K562 (cell line): ENCODE measurements at regions not wholly inside any gene's neighbourhood (a gene's known extent, or its start where the extent isn't known, plus 50 kb on each side); places are given as distances from the start of the nearest gene placed in this dataset.

Experiments used
- ATAC-seq: fragments of 200-7000 bp; cut with Tn5 transposase; 3 replicates; pipeline ENCODE4 v1.9.1; 2020; ENCODE audit warnings: moderate library complexity
- BruUV-seq: library from RNA; stranded (reverse); fragments of 400-500 nt; replicated peaks from 2 replicates; lab custom pipeline; 2021; lab: Mats Ljungman, UMichigan
- CTCF ChIA-PET: fragments of 300-600 bp; formaldehyde crosslinking; extraction: SDS; loops from one replicate; lab custom pipeline; 2021; ENCODE audit warnings: low intra/inter-chr PET ratio; lab: Yijun Ruan, JAX
- POLR2A ChIA-PET: fragments of 300-600, 350-650 bp; sonication (Branson Sonifier 250); formaldehyde crosslinking; extraction: SDS; loops from one replicate; lab custom pipeline; 2021; ENCODE audit warnings: antibody characterized with exemption, inconsistent platforms; lab: Yijun Ruan, JAX
- DNase-seq, 4 experiments: peaks; one replicate each; pipeline versions ENCODE4 v3.0.0 to v3.0.0-alpha.2; 2011 to 2018; ENCODE audit warnings: low spot score in 3 of 4, mixed read lengths in 3 of 4; ENCODE audit errors: extremely low read depth in 1 of 4
- FAIRE-seq: peaks from 2 replicates; lab custom pipeline; 2011; peaks lifted over from hg19 to GRCh38; lab: Jason Lieb, UNC
- H2AFZ ChIP-seq: 2 replicates; pipeline ENCODE4 v1.6.0; 2011; ENCODE audit warnings: low read depth, low read length, control low read depth, inconsistent platforms
- H3K27ac ChIP-seq: fragments of 200-600 bp; 3 replicates; pipeline ENCODE4 v1.8.0; 2011; ENCODE audit warnings: low read depth, mild to moderate bottlenecking, control low read depth, inconsistent platforms, low read length, moderate library complexity, mixed read lengths; ENCODE audit errors: extremely low read depth
- H3K27me3 ChIP-seq, 2 experiments: fragments of 300-600 bp in 1 of 2; 2 replicates in 1 of 2; 3 replicates in 1 of 2; pipeline versions ENCODE4 v1.6.0 to v1.8.0; 2011; ENCODE audit warnings: inconsistent platforms in 2 of 2, low read length in 2 of 2, mild to moderate bottlenecking in 1 of 2, mixed read lengths in 1 of 2, moderate library complexity in 1 of 2; ENCODE audit not compliant: control insufficient read depth in 2 of 2, insufficient read depth in 2 of 2
- H3K36me3 ChIP-seq: fragments of 300-600 bp; 3 replicates; pipeline ENCODE4 v1.8.0; 2011; ENCODE audit warnings: mild to moderate bottlenecking, low read length, inconsistent platforms; ENCODE audit not compliant: control insufficient read depth, insufficient read depth
- H3K4me1 ChIP-seq, 2 experiments: fragments of 200-600 bp in 1 of 2; replicated peaks in 1 of 2; 2 replicates in 1 of 2; 3 replicates in 1 of 2; pipeline versions ENCODE4 v1.5.1 to v1.8.0; 2011; ENCODE audit warnings: inconsistent platforms in 2 of 2, low read length in 2 of 2, mild to moderate bottlenecking in 1 of 2, mixed read lengths in 1 of 2, moderate library complexity in 1 of 2; ENCODE audit not compliant: control insufficient read depth in 2 of 2, insufficient read depth in 2 of 2
- H3K4me2 ChIP-seq: 2 replicates; pipeline ENCODE4 v1.6.1; 2011; ENCODE audit warnings: low read length, control low read depth, inconsistent platforms, mixed read lengths; ENCODE audit not compliant: insufficient read depth
- H3K4me3 ChIP-seq: fragments of 200-600 bp; sonication (generic), shearing (Covaris generic); 2 replicates; pipeline ENCODE4 v1.5.1; 2016; ENCODE audit warnings: control low read depth, inconsistent platforms
- H3K79me2 ChIP-seq: fragments of 200-600 bp; 3 replicates; pipeline ENCODE4 v1.8.0; 2011; ENCODE audit warnings: low read length, inconsistent platforms; ENCODE audit not compliant: control insufficient read depth, insufficient read depth
- H3K9ac ChIP-seq, 2 experiments: 2 replicates each; pipeline versions ENCODE4 v1.6.0 to v1.6.1; 2011; ENCODE audit warnings: low read depth in 2 of 2, low read length in 2 of 2, control low read depth in 1 of 2, inconsistent platforms in 1 of 2, mild to moderate bottlenecking in 1 of 2, mixed read lengths in 1 of 2; ENCODE audit not compliant: insufficient read depth in 1 of 2
- H3K9me1 ChIP-seq: one replicate; pipeline ENCODE4 v1.6.0; 2011; ENCODE audit warnings: inconsistent platforms, mild to moderate bottlenecking, low read length, moderate library complexity; ENCODE audit not compliant: control insufficient read depth, insufficient read depth
- H3K9me3 ChIP-seq: replicated peaks from 2 replicates; pipeline ENCODE4 v1.5.1; 2011; ENCODE audit warnings: low read depth, low read length, inconsistent platforms; ENCODE audit not compliant: control insufficient read depth, insufficient read depth
- H4K20me1 ChIP-seq: replicated peaks from 2 replicates; pipeline ENCODE4 v1.6.1; 2011; ENCODE audit warnings: low read length, inconsistent platforms, mixed read lengths; ENCODE audit not compliant: control insufficient read depth, insufficient read depth
- ATF7 ChIP-seq: fragments of 450-650 bp; IDR thresholded peaks from 2 replicates; pipeline ENCODE4 v1.7.1; 2014; ENCODE audit warnings: mild to moderate bottlenecking, moderate library complexity
- DPF2 ChIP-seq: fragments of 450-650 bp; IDR thresholded peaks from 2 replicates; pipeline ENCODE4 v1.6.1; 2016
- FOXP1 ChIP-seq: sonication (generic); formaldehyde crosslinking; IDR thresholded peaks from 2 replicates; pipeline ENCODE4 v1.8.0; 2022; ENCODE audit warnings: mild to moderate bottlenecking, missing genetic modification reagents
- GATA2 ChIP-seq: sonication (generic); formaldehyde crosslinking; IDR thresholded peaks from 2 replicates; pipeline ENCODE4 v1.4.0; 2020; ENCODE audit warnings: mild to moderate bottlenecking, missing genetic modification reagents
- HINFP ChIP-seq: fragments of 450-650 bp; conservative IDR thresholded peaks from 2 replicates; pipeline ENCODE4 v1.6.1; 2016; ENCODE audit warnings: missing genetic modification characterization, low read depth, mild to moderate bottlenecking, control low read depth, missing compliant biosample characterization
- KLF6 ChIP-seq: fragments of 250-450 bp; sonication (Bioruptor Pico); IDR thresholded peaks from 2 replicates; pipeline ENCODE4 v1.4.0; 2020; ENCODE audit warnings: mild to moderate bottlenecking, moderate library complexity, borderline replicate concordance
- MCM2 ChIP-seq: fragments of 450-650 bp; IDR thresholded peaks from 2 replicates; pipeline ENCODE4 v1.6.1; 2017; ENCODE audit warnings: low read depth, mild to moderate bottlenecking
- POLR2A ChIP-seq: fragments of 450-650 bp; conservative IDR thresholded peaks from 2 replicates; pipeline ENCODE4 v1.6.1; 2016
- POLR2H ChIP-seq: IDR thresholded peaks from 2 replicates; pipeline ENCODE4 v1.6.1; 2016; ENCODE audit warnings: missing genetic modification characterization, low read depth, mild to moderate bottlenecking, control low read depth, missing compliant biosample characterization, moderate library complexity
- PTTG1 ChIP-seq: fragments of 450-650 bp; IDR thresholded peaks from 2 replicates; pipeline ENCODE4 v1.6.1; 2016; ENCODE audit warnings: low read depth, mild to moderate bottlenecking, missing genetic modification characterization, missing compliant biosample characterization
- TCF7L2 ChIP-seq: fragments of 150-350 bp; IDR thresholded peaks from 2 replicates; pipeline ENCODE4 v1.6.1; 2016; ENCODE audit warnings: low read depth, mild to moderate bottlenecking, low read length, moderate library complexity
- TOE1 ChIP-seq, 2 experiments: fragments of 450-650 bp in 1 of 2; sonication (generic) in 1 of 2; formaldehyde crosslinking in 1 of 2; IDR thresholded peaks; 2 replicates each; pipeline versions ENCODE4 v1.7.1 to v1.8.0; 2016 to 2022; ENCODE audit warnings: borderline replicate concordance in 2 of 2, mild to moderate bottlenecking in 2 of 2, antibody characterized with exemption in 1 of 2, inconsistent platforms in 1 of 2, low read depth in 1 of 2, missing genetic modification reagents in 1 of 2, moderate library complexity in 1 of 2
- TSHZ1 ChIP-seq: fragments of 250-450 bp; sonication (Bioruptor Pico); IDR thresholded peaks from 2 replicates; pipeline ENCODE4 v1.4.0; 2020; ENCODE audit warnings: mild to moderate bottlenecking, moderate library complexity
- ZNF263 ChIP-seq: sonication (generic); formaldehyde crosslinking; IDR thresholded peaks from 2 replicates; pipeline ENCODE4 v1.8.0; 2022; ENCODE audit warnings: mild to moderate bottlenecking, missing genetic modification reagents, borderline replicate concordance
- WGBS: fragments of 100-300 bp; shearing (Covaris generic); methylation state at CpG from one replicate; pipeline ENCODE4 v1.1.6; 2016; ENCODE audit warnings: low coverage, mixed read lengths; ENCODE audit not compliant: insufficient coverage; ENCODE audit errors: missing lambda C conversion rate; 5-methylcytosine and 5-hydroxymethylcytosine counted together
- in situ Hi-C: fragments of 300-500 bp; cut with MboI; formaldehyde crosslinking; loops from 4 replicates; pipeline ENCODE4 v1.15.0; 2018; ENCODE audit warnings: inconsistent platforms, mixed read lengths
- intact Hi-C: fragments of 100-400 bp; cut with micrococcal nuclease; formaldehyde crosslinking; loops from 2 replicates; pipeline ENCODE4 v1.14.2; 2022

GRCh38 chr15:96043591-96044171 is 286.8 kb upstream of the NR2F2 start (continued):
- TF ChIP-seq TSHZ1 (CRISPR knock-in tag) = no peak

- intact Hi-C loops (no loop called here), in situ Hi-C loops (no loop called here)
- BruUV-seq = no TSS peak
- DNase-seq (no peak), FAIRE-seq (no peak), ATAC-seq (no peak)
- ChIA-PET POLR2A (interaction anchor here (1.0 kb wide), 1 partner anchor 10 kb away, joined by 3 read pairs; no protein-coding TSS in a partner anchor), CTCF (no interaction called here)
- peak overlapping the region; percentile 83 for H2AFZ ChIP-seq
- H3K9me3 ChIP-seq = no peaks in the 10 kb centered on the region
- no peak overlapping the region for H3K27ac ChIP-seq
- no peaks in the 10 kb centered on the region for H3K36me3 ChIP-seq
- WGBS = 60% methylated on average over 5 of the region's 5 CpGs
- H3K9me1 ChIP-seq = no peaks in the 10 kb centered on the region
- H3K79me2 ChIP-seq = no peaks in the 10 kb centered on the region
- H3K4me1 ChIP-seq = peaks cover 2 to 36% of the 10 kb centered on the region in 2 experiments; a peak in 4 of 5 replicates
- no peaks in the 10 kb centered on the region for H3K27me3 ChIP-seq
- TF ChIP-seq DPF2 (no peak), TOE1 (IDR thresholded peaks at IDR 0.05; ENCODE audit: borderline replicate concordance) (no peak), TOE1 (CRISPR knock-in tag; IDR thresholded peaks at IDR 0.05; ENCODE audit: borderline replicate concordance, low read depth) (no peak), POLR2H (no peak), TCF7L2 (no peak), GATA2 (CRISPR knock-in tag) (no peak), FOXP1 (CRISPR knock-in tag) (no peak), POLR2A (no peak), MCM2 (no peak), KLF6 (CRISPR knock-in tag) (no peak), PTTG1 (tag) (no peak), ATF7 (no peak), HINFP (tag) (no peak), ZNF263 (CRISPR knock-in tag) (no peak)
- H3K9ac ChIP-seq = 0 out of 4 replicates have a peak overlapping the region, but pooled peaks of 1 of the 2 experiments have one; percentile 11
- H3K4me3 ChIP-seq = no peak overlapping the region
- peak overlapping the region; percentile 51; the same call in 1 of the 2 replicates for H3K4me2 ChIP-seq
- no peaks in the 10 kb centered on the region for H4K20me1 ChIP-seq
Measured at GRCh38 chr15:96046620-96047240, 283.8 kb upstream of the NR2F2 start.
